ENCODE measurements at regions not wholly inside any gene's neighbourhood (a gene's known extent, or its start where the extent isn't known, plus 50 kb on each side); places are given as distances from the start of the nearest gene placed in this dataset.

DNA sequence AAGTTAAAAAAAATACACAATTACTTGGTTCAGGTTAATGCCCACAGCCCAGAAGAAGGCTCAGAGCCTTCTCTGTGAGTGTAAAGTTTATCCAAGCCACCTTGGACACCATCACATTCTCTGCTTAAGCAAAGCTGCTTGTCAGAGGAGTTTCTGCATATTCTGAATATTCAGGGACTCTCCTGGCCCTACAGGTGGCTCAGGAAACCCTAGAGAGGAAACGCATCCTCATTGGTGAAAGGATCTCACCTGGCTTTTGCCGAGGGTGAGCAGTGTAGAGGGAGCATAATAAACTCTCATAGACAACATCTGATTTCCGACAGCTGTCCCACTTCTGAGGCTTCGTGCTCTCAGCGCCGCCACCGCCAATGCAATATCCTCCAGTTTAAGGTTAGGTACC, 239.9 kb upstream of the TSHZ3 start:
- no peak for DNase-seq (ENCODE audit: extremely low read depth, insufficient read length)
- no peaks in the 10 kb centered on the region for H3K36me3 ChIP-seq (ENCODE audit: control insufficient read depth, insufficient read depth, low read length)
- TF ChIP-seq, protein P1, sequence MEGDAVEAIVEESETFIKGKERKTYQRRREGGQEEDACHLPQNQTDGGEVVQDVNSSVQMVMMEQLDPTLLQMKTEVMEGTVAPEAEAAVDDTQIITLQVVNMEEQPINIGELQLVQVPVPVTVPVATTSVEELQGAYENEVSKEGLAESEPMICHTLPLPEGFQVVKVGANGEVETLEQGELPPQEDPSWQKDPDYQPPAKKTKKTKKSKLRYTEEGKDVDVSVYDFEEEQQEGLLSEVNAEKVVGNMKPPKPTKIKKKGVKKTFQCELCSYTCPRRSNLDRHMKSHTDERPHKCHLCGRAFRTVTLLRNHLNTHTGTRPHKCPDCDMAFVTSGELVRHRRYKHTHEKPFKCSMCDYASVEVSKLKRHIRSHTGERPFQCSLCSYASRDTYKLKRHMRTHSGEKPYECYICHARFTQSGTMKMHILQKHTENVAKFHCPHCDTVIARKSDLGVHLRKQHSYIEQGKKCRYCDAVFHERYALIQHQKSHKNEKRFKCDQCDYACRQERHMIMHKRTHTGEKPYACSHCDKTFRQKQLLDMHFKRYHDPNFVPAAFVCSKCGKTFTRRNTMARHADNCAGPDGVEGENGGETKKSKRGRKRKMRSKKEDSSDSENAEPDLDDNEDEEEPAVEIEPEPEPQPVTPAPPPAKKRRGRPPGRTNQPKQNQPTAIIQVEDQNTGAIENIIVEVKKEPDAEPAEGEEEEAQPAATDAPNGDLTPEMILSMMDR (IDR thresholded peaks at IDR 0.05; ENCODE audit: insufficient read depth, low read length, poor library complexity, severe bottlenecking), result no peak
- no peaks in the 10 kb centered on the region for H3K27me3 ChIP-seq (replicated peaks; ENCODE audit: control insufficient read depth, insufficient read depth, low read length)
- H3K4me3 ChIP-seq (replicated peaks; ENCODE audit: low read depth, low read length), result no peak overlapping the region

DNA sequence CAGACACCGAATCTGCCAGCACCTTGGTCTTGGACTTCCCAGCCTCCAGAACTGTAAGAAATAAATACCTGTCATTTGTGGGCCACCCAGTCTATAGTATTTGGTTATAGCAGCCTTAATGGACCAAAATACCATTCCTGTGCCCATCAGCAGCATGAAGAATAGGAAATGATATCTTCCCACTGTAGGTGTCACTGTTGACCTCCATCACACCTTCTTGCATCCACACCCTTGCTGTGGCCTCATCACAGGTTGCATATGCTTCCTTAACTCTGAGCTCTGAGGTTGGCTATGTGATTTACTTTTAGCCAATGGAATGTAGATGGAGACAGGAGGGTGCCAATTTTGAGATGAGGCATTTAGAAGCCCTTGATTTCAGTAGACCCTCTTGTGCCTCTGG, 242.0 kb upstream of the TSHZ3 start:
- no peaks in the 10 kb centered on the region for H3K27me3 ChIP-seq (replicated peaks; ENCODE audit: control insufficient read depth, insufficient read depth, low read length)
- TF ChIP-seq, protein P1 (IDR thresholded peaks at IDR 0.05; ENCODE audit: insufficient read depth, low read length, poor library complexity, severe bottlenecking), result no peak
- no peaks in the 10 kb centered on the region for H3K36me3 ChIP-seq (ENCODE audit: control insufficient read depth, insufficient read depth, low read length)
- H3K4me3 ChIP-seq (replicated peaks; ENCODE audit: low read depth, low read length), result no peak overlapping the region
- DNase-seq (ENCODE audit: extremely low read depth, insufficient read length), result no peak

DNA sequence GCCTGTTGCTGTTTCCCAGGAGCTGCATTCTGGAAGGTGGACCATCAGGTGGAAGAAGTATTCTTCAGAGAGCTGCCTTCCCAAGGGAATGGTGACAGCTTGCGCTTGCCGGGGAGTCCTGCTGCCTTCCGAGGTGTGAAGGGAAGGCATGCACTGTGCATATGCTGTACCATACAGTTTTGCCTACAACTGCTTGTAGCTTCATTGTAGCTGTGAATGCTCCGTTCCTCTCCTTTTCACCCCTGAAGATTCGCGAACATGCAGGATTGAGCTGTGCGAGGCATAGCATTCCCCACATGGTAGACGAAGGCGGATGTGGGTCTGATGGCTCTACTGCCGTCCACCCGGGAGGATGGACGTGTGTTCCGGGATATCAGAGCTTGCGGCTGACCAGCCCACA, 243.2 kb upstream of the TSHZ3 start:
- DNase-seq (ENCODE audit: extremely low read depth, insufficient read length), result no peak
- Histone ChIP-seq H3K27me3 (replicated peaks; ENCODE audit: control insufficient read depth, insufficient read depth, low read length) (no peaks in the 10 kb centered on the region), H3K4me3 (replicated peaks; ENCODE audit: low read depth, low read length) (no peak overlapping the region), H3K36me3 (ENCODE audit: control insufficient read depth, insufficient read depth, low read length) (no peaks in the 10 kb centered on the region)
- TF ChIP-seq, protein P1 (IDR thresholded peaks at IDR 0.05; ENCODE audit: insufficient read depth, low read length, poor library complexity, severe bottlenecking), result no peak

DNA sequence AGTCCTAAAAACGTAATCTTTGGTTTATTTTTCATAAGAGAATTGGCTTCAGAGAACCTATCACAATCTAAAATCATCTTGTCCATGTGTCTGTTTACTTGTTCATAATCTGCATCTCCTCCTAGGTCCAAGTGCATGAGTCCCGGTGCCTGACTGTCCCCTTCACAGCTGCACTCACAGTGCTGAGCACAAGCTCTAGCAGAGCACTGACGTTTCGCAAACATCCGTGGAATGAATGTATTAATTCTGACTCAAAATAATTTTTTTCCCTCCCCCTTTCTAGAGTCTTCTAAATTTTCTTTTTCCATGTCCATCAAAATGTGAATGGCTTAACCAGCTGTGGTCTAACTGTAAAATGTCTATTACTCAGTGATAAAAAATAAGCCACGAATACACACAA, 245.5 kb upstream of the TSHZ3 start:
- H3K4me3 ChIP-seq (replicated peaks; ENCODE audit: low read depth, low read length), result no peak overlapping the region
- H3K36me3 ChIP-seq (ENCODE audit: control insufficient read depth, insufficient read depth, low read length), result no peaks in the 10 kb centered on the region
- no peaks in the 10 kb centered on the region for H3K27me3 ChIP-seq (replicated peaks; ENCODE audit: control insufficient read depth, insufficient read depth, low read length)
- no peak for DNase-seq (ENCODE audit: extremely low read depth, insufficient read length)
- TF ChIP-seq, protein P1 (IDR thresholded peaks at IDR 0.05; ENCODE audit: insufficient read depth, low read length, poor library complexity, severe bottlenecking), result no peak

DNA sequence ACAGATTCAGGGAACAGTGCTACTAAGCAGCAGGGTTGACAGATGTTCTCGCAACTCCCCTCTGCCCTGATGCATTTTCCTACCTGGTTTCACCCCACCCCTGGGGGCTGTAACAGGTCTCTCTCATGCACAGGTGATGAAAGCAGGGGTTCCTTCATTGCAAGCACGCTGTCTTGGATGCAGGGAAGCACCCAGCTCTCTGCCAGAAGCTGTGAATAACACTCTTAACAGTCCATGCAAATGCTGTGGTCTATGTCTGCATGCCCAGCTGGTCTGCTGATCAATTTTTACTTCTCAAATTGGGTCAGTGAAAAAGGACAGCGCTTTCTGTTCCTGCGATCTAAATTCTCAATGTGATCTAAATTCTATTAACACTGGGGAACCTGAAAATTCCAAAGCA, 246.3 kb upstream of the TSHZ3 start:
- H3K27me3 ChIP-seq (replicated peaks; ENCODE audit: control insufficient read depth, insufficient read depth, low read length), result no peaks in the 10 kb centered on the region
- no peak for DNase-seq (ENCODE audit: extremely low read depth, insufficient read length)
- TF ChIP-seq, protein P1 (IDR thresholded peaks at IDR 0.05; ENCODE audit: insufficient read depth, low read length, poor library complexity, severe bottlenecking), result no peak
- H3K36me3 ChIP-seq (ENCODE audit: control insufficient read depth, insufficient read depth, low read length), result no peaks in the 10 kb centered on the region
- H3K4me3 ChIP-seq (replicated peaks; ENCODE audit: low read depth, low read length), result no peak overlapping the region

DNA sequence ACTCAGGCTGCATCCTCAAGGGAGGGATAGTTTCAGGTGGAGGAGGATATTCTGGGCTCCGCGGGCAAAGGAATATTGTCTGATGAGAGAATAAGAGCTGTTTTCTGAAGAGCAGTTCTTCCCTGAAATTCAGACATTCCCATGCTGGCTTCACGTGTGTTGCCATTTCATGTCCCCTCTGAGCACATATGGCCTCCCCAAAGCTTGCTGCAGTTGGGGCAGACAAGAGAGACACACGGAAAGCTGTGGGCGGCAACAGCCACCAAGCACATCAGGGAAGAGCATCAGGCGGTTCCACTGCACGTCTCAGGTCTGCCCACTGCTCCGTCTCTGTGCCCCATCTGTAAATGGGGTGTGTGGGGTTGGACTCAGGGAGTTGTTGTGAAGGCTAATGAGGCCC, 247.5 kb upstream of the TSHZ3 start:
- no peaks in the 10 kb centered on the region for H3K27me3 ChIP-seq (replicated peaks; ENCODE audit: control insufficient read depth, insufficient read depth, low read length)

More for the DNA sequence above, 247.5 kb upstream of the TSHZ3 start:
- TF ChIP-seq, protein P1 (IDR thresholded peaks at IDR 0.05; ENCODE audit: insufficient read depth, low read length, poor library complexity, severe bottlenecking), result no peak
- Histone ChIP-seq H3K4me3 (replicated peaks; ENCODE audit: low read depth, low read length) (no peak overlapping the region), H3K36me3 (ENCODE audit: control insufficient read depth, insufficient read depth, low read length) (no peaks in the 10 kb centered on the region)
- no peak for DNase-seq (ENCODE audit: extremely low read depth, insufficient read length)
